ENCODE measurements at regions not wholly inside any gene's neighbourhood (a gene's known extent, or its start where the extent isn't known, plus 50 kb on each side); places are given as distances from the start of the nearest gene placed in this dataset.
A peak's percentile ranks its signal among the peaks of the same experiment; 100 is the strongest.

DNA sequence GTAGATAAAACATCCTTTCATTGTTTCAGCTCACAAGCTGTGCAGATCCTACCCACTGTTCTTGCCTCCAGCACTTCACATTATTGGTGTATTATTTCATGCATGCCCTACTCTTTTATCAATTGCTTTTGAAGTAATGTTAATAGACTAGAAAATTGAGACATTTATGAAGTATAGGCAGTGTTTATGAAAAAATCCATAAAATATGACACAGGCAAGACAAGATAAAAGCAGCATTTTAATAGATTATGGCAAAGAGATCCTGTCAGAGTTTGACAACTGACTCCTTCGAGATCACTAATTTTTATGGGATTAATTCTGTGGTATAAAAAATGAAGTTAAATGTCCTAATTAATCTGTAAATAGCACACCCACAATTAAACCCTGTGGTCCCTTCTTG is 217.2 kb upstream of the NANOGP8 start:
- no peak overlapping the region for H3K4me3 ChIP-seq (replicated peaks in 1 of 2; ENCODE audit: low read depth in 2 of 2, low read length in 2 of 2)
- no peak for DNase-seq (ENCODE audit: low read depth in 2 of 2)
- TF ChIP-seq, protein P1, sequence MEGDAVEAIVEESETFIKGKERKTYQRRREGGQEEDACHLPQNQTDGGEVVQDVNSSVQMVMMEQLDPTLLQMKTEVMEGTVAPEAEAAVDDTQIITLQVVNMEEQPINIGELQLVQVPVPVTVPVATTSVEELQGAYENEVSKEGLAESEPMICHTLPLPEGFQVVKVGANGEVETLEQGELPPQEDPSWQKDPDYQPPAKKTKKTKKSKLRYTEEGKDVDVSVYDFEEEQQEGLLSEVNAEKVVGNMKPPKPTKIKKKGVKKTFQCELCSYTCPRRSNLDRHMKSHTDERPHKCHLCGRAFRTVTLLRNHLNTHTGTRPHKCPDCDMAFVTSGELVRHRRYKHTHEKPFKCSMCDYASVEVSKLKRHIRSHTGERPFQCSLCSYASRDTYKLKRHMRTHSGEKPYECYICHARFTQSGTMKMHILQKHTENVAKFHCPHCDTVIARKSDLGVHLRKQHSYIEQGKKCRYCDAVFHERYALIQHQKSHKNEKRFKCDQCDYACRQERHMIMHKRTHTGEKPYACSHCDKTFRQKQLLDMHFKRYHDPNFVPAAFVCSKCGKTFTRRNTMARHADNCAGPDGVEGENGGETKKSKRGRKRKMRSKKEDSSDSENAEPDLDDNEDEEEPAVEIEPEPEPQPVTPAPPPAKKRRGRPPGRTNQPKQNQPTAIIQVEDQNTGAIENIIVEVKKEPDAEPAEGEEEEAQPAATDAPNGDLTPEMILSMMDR (IDR thresholded peaks at IDR 0.05; ENCODE audit: low read depth, low read length), result no peak

DNA sequence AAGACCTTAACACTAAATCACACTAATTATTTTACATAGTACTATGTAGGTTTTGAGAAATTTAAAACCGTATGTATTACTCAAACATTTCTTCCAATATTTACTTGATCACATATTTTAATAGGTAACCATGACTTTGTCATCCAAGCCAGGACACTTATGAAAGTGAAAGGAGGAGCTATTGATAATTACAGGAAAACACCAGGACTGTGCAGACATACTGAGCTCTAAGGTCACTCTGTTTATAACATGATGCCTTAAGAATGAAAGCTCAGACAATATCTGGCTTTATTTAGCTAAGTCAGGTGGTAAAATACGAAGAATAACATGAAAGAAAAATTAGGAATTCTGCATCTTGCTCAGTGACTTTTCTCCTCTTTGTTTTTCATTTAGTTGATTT is 216.0 kb upstream of the NANOGP8 start:
- TF ChIP-seq, protein P1 (IDR thresholded peaks at IDR 0.05; ENCODE audit: low read depth, low read length), result no peak
- DNase-seq (ENCODE audit: low read depth in 2 of 2), result no peak
- H3K4me3 ChIP-seq (replicated peaks in 1 of 2; ENCODE audit: low read depth in 2 of 2, low read length in 2 of 2), result no peak overlapping the region

DNA sequence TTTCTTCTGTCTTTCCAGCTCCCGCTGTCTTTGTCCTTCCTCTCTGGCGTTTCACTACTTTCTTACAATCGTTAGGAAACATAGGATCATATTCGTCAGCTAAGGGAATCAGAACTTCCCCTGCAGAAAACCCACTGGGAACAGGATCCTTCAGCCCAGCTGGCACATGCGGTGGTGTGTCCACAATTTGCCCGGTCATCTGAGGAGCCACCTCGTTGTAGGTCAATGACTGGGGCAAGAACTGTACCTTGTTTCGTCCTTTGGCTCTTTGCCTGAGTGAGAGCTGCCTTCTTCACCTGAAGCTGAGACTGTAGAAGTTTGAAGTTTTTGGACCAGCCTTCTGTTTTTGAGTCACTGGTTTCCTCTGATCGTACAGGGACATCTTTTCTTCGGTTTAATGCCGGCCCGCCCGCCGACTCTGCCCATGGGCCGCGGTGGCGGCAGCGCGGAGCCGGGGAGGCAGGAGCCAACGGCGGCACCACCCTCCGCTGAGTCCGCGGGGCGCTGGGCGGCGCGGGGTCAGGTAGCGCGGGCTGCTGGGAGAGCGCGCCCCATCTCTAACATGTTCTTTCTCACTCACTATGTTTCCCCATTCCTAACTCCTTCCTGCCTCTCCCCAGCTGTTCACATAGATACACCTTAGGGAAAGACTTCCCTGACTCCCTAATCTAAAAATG is 214.1 kb upstream of the NANOGP8 start:
- no peak overlapping the region for H3K4me3 ChIP-seq (replicated peaks in 1 of 2; ENCODE audit: low read depth in 2 of 2, low read length in 2 of 2)
- TF ChIP-seq, protein P1 (IDR thresholded peaks at IDR 0.05; ENCODE audit: low read depth, low read length), result no peak
- DNase-seq (ENCODE audit: low read depth in 2 of 2), result no peak

DNA sequence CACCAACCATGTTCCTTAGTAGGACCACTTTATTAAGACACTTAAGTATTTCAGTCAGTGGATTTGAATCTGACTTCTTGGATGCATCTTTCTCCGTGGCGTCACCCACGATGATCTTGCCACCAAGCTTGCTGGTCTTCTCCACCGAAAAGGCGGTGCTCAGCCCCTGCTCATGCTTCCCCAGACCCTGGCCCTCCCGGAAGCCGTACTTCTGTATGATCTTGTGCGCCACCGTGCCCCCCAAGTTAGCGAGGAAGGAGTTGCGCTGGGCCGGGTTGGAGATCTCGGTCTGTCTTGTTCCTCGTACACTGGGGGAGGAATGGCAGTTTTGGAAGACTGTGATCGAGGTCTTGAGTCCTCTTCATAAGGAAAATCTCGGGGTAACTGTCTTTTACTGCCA is 213.4 kb upstream of the NANOGP8 start:
- no peak overlapping the region for H3K4me3 ChIP-seq (replicated peaks in 1 of 2; ENCODE audit: low read depth in 2 of 2, low read length in 2 of 2)
- TF ChIP-seq, protein P1 (IDR thresholded peaks at IDR 0.05; ENCODE audit: low read depth, low read length), result no peak
- DNase-seq (ENCODE audit: low read depth in 2 of 2), result no peak

DNA sequence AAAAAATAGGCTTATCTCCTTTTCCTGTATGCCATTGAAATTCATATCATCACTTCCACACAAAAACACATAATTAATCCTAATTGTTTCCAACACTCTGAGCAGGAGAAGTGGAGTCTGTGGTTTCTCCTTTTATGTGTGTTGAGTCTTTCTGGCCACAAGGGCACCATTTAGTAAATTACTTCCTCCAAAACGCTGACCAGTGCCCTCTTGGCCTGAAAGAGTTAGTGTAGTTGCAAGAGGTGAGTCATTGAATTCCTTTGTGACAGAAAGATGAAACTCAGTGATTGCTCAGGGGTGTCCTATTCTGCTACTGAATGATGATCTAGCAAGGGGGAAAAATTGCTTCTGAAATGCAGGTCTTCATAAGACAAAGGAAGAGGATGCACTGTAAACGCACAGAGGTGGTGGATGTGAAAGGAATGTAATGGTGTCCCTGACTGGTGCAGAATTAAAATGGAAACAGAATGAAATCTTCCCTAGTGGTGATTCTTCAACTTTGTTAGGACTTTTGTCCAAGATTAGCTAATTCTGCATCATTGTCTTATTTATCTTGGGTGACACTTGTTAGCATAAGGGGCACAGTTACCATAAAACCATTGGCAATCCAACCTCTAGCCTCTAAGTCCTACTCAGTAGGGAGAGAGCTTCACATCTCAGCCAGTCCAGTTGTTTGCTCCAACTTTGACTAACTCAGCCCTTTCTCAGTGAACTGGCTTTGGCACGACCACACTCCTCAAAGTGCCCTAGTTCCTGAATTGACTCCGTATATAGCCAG is 208.4 kb upstream of the NANOGP8 start:
- H3K4me3 ChIP-seq (replicated peaks in 1 of 2; ENCODE audit: low read depth in 2 of 2, low read length in 2 of 2), result no peak overlapping the region
- peak; percentile 52 to 82 for DNase-seq (ENCODE audit: low read depth in 2 of 2)
- TF ChIP-seq, protein P1 (IDR thresholded peaks at IDR 0.05; ENCODE audit: low read depth, low read length), result peak; percentile 35

DNA sequence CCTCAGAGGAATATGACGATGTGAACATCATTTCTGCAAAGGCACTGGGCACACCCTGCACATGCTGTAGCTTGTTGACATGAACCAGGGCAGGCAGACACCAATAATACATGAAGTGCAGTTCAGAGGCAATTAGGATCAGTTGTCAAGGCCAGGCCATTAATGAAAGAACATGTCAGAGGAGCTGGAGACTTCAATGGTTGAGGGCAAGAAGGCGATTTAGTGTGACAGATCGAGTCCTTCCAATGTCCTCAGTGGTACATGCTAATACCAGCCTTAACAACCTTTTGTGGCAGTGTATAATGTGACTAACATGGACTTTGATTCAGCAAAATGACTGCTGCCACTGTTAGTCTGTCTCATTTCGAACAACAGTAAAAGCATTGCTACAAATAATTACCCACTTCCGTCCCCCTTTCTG is 205.2 kb upstream of the NANOGP8 start:
- TF ChIP-seq, protein P1 (IDR thresholded peaks at IDR 0.05; ENCODE audit: low read depth, low read length), result no peak
- no peak overlapping the region for H3K4me3 ChIP-seq (replicated peaks in 1 of 2; ENCODE audit: low read depth in 2 of 2, low read length in 2 of 2)
- no peak for DNase-seq (ENCODE audit: low read depth in 2 of 2)
